GM21825 (cell line): ENCODE measurements at regions not wholly inside any gene's neighbourhood (a gene's known extent, or its start where the extent isn't known, plus 50 kb on each side); places are given as distances from the start of the nearest gene placed in this dataset.

Source experiments
- ATAC-seq: cut with Tn5 transposase; IDR thresholded peaks from one replicate; pipeline ENCODE4 v1.9.1; 2021; ENCODE audit warnings: mild to moderate bottlenecking, moderate library complexity; ENCODE audit not compliant: unreplicated experiment

DNA sequence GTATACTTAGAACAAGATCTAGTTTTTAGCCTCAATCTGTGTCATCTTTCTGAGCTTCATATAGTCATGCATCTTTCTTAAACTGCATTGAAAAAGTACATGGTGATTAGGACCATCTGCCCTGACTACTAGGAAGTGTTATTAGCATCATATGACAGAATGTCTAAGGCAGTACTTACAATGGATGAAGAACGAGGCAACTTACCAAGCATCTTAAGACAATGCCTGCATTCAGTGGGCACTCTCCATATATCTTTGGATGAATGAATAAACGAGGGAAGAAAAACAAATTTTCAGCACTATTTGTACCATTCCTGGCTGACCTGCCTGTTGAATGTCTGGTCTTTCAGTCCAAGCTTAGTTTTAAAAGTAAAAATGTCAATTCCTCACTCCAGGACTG lies 185.4 kb upstream of the EPHA3 start:
- no peak for ATAC-seq

DNA sequence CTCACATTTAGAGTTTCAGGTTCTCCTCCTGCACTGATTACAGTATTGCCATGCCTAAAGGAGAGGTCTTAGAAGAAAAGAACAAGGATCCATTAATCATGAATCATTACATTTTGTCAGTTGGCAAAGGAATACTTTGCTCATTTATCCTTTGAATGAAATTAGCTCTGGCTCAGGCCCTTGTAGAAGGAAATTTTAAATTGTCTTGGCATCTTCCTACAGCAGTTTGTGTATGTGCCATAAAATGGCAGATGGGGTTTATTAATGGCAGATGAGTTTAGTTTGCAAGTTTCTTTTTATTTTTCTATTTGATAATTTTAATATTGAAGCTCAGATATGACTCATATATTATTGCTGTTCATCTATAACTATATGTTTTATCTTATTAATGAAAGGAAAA lies 181.2 kb upstream of the EPHA3 start:
- no peak for ATAC-seq

DNA sequence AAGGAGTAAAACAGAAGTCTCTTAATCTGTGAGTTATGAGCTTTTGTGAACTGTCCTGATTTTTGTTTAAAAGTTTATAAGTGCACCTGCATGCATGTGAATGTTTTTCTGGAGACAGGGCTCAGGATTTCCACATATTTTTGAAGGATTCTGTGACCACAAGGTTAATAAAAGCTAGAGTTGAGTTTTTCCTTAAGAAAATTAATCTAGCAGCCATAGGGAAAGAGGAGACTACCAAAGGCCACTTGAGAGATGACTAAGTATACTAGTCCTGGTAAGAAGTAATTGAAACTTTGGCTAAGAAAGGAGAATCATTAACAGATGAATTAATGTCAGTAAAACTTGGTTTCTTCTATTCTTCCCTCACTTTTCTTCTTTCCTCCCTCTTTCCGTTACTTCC lies 176.8 kb upstream of the EPHA3 start:
- ATAC-seq = no peak

DNA sequence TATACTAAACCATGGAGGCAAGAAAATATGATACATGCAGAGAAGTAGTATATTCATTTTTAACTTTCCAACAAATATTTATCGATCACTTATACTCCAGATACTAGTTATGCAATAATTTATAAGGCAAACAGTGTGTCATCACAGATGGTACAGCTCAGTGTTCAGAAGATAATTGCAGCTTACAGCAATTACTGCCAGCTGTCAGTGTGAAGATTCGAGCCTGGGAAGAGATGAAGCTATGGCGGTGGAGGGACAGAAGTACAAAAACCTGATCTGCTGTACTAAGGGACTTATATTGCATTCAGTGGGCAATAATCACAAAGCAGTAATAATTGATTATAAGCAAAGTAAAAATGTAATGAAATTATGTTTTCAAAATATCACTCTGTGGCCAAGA lies 170.6 kb upstream of the EPHA3 start:
- no peak for ATAC-seq

DNA sequence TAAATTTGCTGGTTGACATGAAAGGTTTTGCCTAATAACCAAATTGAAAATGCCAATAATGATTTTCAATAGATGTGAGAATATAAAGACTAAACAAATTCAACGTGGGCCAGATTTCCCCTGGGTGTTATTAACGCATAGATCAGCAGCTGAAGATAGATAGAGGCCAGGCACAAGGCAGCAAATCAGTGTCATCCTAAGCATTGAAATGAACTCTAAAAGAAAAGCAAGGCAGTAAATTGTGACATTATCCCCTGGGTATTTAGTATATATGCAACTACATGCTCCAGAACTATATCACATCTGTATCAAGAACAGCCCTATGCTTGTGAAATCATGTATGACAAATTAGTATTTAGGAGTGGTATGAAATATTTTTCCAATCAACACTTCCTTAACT lies 167.1 kb upstream of the EPHA3 start:
- ATAC-seq = no peak

DNA sequence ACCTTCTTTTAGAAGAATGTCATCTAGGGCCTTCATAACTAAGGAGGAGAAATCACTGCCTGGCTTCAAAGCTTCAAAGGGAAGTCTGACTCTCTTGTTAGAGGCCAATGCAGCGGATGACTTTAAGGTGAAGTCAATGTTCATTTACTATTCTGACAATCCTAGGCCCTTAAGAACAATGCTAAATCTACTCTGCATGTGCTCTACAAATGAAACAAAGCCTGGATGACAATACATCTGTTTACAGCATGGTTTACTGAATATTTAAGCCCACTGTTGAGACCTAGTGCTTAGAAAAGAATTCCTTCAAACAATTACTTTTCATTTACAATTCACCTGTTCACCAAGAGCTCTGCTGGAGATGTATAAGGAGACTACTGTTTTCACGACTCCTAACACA lies 160.4 kb upstream of the EPHA3 start:
- ATAC-seq = no peak

DNA sequence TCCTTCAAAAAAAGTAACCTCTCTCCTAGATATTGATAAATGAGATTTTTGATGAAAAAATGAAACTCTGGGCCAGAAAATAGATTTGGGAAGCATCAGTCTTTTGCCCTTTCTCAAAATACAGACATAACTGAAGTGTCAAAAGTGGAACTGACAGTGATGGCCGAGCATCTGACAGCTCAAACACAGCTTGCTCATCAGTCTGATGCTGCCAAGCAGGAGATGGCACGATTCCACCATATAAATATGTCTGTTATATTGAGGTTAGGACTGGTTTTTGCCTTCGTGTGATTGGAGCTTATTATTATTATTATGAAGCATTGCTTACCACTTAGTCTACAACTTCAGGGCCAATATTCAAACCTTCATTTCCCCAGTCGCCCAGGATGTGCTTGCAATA lies 152.6 kb upstream of the EPHA3 start:
- ATAC-seq = no peak

DNA sequence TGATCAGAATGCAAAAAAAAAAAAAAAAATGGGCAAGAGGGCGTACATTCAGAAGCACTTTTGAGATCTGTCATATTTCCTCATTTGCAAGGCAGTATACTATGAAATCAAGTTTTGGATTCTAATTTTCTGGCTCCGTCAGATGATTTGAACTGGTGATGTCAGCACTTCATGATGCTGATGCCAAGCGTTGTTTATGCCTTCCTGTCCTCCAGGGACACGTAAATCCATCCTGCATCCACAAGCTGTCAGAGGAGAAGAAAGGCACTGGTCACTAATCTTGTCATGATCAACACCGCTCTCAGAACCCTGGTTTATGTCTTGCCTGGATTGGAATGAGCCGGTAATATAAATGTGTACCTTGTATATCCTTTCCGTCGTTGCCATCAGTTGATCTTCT lies 152.1 kb upstream of the EPHA3 start:
- ATAC-seq = no peak

DNA sequence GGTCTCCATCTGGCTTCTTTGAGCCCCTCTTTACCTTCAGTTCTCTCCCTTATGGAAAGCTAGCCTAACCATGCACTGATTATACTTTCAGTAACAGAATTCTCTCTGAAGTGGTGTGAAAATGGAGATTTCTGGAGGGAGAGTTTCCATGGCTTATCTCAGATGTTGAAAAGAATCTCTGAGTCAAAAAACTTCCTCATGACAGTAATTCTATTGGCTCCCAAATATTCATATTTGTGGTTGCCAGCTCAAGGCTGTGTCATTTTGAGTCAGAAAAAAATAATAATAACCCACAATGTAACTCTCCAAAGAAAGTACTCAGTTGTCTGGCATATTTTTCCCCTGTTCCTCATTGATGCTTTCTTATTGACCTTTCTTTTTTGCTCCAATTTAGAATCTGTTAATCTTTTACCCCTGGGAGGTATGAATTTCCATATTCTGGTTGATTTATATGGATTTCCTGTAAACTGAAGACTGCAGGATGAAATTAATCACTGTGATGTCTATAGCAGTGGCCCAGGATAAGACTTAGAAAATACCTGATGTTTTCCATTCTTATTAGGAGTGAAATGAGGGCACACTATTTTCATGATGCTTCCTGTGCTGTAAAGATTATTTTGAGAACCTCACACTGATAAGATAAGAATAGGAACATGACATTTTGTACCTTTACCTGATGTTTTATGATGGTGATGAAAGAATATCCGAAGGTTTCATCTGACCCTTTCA lies 149.5 kb upstream of the EPHA3 start:
- no peak for ATAC-seq

DNA sequence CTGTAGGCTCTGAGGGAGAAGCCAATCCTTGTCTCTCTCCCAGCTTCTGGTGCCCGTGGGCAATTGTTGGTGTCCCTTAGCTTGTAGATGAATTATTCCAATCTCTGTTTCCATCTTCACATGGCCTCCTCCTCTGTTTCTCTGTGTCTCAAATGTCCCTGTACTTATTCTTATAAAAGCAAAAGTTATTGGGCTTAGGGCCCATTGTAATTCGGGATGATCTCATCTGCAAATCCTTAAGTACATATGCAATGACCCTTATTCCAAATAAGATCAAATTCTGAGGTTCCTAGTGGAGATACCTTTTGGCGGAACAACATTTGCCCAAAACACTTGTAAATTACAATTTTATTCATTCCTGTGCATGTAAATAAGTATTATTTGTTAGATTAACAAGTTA lies 147.4 kb upstream of the EPHA3 start:
- no peak for ATAC-seq

DNA sequence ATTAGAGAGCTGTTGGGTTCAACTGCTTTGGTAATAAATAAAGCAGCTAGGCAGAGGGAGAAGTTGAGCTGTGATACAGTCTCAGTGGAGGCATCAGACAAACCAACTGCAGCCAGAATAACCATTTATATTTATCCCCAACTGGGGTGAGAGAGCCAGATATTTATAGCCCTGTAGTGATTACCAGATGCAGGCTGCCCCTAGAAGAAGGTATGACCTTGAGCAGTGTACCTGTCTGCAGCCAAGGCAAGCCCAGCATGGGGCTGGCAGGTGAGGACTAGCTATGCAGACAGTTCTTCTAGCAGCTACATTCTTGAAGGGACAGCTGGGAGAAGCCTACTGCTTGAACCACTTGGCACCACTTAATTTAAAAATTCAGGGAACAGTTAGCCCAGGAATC lies 144.4 kb upstream of the EPHA3 start:
- ATAC-seq = no peak

DNA sequence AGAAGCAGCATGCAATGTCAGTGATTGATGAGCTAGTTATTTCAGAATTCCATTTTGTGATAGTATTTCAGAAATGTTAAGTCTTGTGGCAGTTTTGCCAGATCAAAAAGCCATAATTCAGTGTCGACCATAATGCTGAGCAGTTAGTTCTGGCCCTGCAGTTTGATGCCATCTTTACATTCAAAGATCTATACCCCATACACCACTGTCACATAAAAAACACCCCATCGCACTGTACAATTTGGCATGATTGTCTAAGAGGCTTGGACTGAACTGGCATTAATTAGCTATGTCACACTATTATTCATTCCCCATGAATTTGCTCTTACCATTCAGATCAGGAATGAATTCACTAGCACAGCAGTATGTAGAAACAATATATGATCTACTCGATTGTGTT lies 127.7 kb upstream of the EPHA3 start:
- ATAC-seq = no peak

DNA sequence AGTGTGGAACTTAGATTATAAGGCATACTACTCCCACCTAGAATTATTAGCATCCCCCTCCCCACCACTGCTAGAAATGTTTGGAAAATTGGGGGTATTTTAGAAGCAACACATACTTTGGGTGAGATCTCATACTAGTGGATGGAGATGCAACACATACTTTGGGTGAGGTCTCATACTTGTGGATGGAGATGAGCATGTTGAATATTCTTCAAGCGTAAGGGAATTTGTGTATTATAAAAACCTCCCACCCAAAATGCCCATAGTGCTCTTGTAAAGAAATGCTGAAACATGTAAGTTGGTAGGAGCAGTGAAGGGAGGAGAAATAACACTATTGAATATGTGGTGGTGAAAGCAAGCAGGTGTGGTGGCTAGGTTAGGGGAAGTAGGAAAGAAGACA lies 124.0 kb upstream of the EPHA3 start:
- ATAC-seq = no peak

DNA sequence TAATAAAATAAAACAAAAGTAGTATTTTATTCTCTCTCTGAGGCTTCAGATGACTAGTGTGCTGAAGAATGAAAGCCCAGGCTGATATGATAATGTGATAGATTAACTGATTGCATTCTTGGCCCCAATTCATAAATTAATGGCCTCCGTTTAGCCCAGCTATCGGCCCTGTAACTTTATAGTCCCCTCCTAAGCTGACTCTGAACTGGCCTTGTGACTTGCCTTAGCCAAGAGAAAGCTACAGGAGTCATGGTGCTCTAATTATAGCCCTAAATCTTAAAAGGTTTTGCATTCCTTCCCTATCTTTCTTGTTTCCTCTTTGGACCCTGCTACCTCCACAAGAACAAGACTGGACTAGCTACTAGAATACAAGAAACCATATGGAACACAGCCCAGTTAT lies 123.2 kb upstream of the EPHA3 start:
- ATAC-seq = no peak

DNA sequence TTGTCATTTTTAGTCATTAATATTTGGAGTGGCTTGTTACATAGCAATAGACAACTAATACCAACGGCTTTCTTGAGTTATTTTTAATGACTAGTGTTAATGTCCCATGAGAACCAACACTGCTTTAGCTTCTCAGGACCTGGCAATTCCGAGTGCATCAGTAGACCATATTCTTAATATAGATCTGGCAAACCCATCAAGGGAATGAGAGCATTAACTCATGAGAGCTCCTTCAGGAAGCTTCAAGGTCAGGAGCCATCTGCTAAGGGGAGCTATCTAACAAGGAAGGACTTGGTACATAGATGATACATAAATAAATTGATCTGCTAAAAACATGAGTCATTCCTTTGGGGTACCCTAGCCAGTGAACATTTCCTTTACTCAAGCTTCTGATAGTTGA lies 122.6 kb upstream of the EPHA3 start:
- no peak for ATAC-seq

DNA sequence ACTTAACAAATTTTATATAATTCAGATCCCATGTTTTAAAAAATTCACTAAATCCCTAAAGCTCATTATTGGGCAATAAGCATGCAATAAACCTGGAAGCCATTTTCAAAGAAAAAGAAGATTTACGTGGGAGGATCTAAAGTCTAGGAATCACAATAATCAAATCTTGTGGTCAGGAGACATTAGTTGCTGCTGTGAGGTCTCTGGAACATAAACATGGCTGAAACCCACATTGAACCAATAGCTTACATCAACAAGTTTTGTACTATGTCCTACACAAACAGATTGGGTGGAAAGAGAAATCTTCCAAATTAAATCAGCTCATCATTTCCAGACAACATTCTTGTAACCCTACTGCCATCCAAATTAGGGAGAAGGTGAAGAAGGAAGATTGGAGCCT lies 121.9 kb upstream of the EPHA3 start:
- no peak for ATAC-seq

DNA sequence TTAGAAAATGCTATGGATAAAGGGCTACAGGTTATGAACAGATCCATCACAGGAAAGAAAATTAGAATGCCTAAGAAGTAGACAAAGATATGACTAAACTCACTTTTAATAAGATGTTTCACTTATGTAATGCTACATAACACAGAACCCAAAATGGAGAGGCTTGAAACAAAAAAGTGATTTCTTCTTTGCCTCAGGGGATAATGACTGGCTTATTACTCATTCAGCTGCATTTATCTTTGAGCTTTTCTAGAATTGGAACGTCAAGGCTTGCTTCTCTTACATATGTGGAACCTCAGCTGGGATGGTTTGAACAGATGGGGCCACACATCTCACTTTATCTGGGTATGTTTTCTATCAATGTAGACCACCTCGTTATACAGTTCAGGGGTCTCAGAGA lies 120.6 kb upstream of the EPHA3 start:
- no peak for ATAC-seq

DNA sequence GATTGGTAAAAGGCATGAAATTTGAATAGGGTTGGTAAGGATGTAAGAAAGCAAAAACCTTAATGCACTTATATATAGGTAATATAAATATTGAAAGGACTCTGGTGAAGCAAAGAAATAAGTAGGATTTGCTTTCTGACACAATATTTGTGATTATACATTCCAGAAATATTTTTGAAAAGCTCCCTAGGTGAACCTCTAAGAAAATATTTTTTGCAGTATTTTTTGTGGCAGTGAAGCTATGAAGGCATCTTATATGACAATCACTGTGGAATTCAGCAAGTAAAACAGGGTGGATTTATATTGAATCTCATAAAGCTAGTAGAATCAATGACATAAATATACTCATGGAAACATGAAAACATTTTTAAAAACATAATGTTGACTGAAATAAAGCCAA lies 119.6 kb upstream of the EPHA3 start:
- no peak for ATAC-seq

DNA sequence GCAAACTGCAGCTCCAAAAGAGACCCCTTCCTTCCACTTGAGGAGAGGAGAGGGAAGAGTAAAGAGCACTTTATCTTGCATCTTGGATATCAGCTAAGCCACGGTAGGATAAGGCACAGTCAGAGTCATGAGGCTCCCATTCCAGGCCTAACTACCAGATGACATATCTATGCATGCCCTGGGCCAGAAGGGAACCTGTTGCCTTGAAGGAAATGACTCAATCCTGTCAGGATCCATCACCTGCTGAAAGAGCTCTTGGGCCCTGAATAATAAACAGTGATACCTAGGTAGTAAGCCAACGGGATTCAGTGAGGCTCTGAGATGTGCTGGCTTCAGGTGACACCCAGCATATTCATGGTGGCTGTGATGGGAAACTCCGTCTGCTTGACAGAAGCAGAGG lies 118.5 kb upstream of the EPHA3 start:
- no peak for ATAC-seq

DNA sequence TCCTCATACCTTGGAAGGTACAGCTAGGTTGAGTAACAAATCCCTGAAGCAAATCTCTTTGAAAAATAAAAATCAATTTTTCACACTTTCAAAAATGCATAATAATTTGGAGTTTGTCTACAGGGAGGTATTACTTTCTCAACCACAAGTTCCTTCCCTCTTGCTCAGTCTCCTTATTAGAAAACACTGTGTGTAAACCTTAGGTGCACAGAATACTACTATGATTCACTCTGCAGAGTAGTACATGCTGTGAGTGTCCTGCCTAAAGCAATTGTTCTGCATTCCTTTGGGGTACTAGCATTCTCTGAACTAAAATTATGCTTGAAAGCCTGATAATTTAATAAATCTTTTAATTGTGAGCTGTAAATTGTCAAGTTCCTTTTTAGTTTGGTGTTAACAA lies 115.9 kb upstream of the EPHA3 start:
- no peak for ATAC-seq

DNA sequence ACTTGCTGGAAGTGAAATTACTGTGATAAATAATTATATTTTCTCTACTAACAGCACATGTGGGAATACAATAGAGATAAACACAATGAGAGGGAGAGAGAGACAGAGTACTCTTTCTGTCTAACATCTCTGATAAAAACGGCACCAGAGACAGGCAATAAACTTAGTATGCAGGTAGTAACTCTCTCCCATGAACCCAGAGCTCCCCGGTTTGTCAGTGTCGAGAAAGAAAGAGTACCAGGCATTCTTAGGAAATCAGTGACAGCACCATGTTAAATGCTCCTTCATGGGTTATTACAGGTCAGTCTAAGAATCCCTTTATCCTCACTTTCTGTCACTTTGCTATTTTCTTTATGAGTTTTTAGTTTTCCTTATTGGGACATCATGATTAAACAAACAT lies 110.7 kb upstream of the EPHA3 start:
- no peak for ATAC-seq

DNA sequence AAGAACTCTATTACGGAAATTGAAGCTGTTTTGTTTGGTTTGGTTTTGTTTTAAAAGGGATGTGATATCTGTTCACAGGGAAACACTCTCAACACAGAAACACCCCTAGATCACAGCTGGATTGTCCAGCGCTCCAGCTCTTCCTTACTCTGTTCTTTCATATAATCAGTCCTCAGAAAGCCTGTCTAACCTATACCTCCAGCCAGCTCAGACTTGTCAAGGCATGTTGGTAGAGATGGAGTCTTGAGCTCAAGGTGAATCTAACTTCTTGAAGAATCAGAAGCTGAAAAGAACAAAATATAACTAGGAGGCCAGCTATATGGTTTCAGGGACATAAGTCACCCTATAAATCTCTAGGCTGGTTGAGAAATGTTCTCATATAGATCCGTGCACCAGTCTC lies 110.2 kb upstream of the EPHA3 start:
- no peak for ATAC-seq

DNA sequence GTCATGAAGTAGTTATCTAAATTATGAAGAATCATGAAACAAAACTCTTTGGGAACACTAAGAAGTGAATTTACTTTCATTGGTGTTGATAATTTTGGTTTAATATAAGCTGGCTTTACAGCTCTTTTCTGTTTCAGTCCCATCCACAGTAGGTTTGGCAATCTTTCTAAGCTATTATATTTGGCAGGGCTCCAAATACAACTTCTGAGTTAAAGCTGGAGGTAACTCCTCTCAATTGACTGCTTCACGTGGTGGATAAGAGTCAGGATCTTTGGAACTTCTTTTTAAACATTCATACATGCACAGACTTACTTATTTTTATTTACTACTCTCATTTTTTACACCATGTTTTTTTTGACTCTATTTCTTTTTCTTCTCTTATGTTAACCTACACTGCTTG lies 106.5 kb upstream of the EPHA3 start:
- ATAC-seq = no peak

DNA sequence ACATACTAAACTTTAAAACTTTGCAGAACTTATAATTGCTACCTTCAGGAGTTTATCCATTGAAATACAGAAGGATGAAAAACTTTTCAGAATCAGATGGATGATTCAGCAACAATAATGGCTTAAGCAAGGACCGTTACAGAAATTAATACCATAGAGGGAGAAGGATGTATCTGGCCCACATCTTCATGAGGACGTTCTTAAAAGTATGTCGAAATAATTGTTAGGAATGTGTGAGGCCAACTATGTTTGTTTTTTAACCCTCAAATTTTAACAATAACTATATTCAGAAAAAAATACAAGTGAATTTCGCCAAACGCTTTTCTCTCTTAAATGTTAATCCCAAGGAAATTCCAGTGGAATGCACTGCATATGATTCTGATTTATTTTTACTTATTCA lies 105.2 kb upstream of the EPHA3 start:
- ATAC-seq = no peak
